Body of pancreas (tissue), 4 donors: ENCODE measurements at regions not wholly inside any gene's neighbourhood (a gene's known extent, or its start where the extent isn't known, plus 50 kb on each side); places are given as distances from the start of the nearest gene placed in this dataset.

Experiments used
- CTCF ChIP-seq, 7 experiments: fragments of 450-650 bp in 4 of 7; fragments of 200-600 bp in 3 of 7; sonication (generic) in 3 of 7; IDR thresholded peaks; one replicate each; pipeline ENCODE4 v1.5.1; 2016 to 2019; ENCODE audit warnings: antibody characterized with exemption in 7 of 7
- POLR2A ChIP-seq, 3 donors: fragments of 450-650 bp; IDR thresholded peaks; one replicate each; pipeline ENCODE4 v1.6.1; 2016; ENCODE audit warnings: antibody characterized with exemption in 3 of 3, mild to moderate bottlenecking in 2 of 3

- TF ChIP-seq CTCF (IDR thresholded peaks at IDR 0.05) = no peak
- TF ChIP-seq POLR2A (IDR thresholded peaks at IDR 0.05) = no peak
Measured at GRCh38 chr10:33835556-33835955, 501.1 kb upstream of the NRP1 start.
